Stimulated activated memory B cell treated with anti-CD40 and anti-IgM and Interleukin-4, amounts not matched to agents 10 μg/mL and 1 μg/mL and 100 μg/mL, for 72 hours (primary cell): ENCODE measurements at regions not wholly inside any gene's neighbourhood (a gene's known extent, or its start where the extent isn't known, plus 50 kb on each side); places are given as distances from the start of the nearest gene placed in this dataset.
"Not testable (repeated sequence)": the region's sequence is repeated elsewhere in the genome, so short reads cannot be mapped to it uniquely, and the experiment has no call there.

Source experiments
- ATAC-seq: fragments of 150-1000 bp; cut with Tn5 transposase; 2 replicates; pipeline ENCODE4 v1.10.0; 2021
- H3K27ac Mint-ChIP-seq: one replicate; pipeline ENCODE4 v1.8.0; 2022; ENCODE audit warnings: mild to moderate bottlenecking, mixed read lengths
- H3K27me3 Mint-ChIP-seq: one replicate; pipeline ENCODE4 v1.8.0; 2022; ENCODE audit warnings: mixed read lengths
- H3K36me3 Mint-ChIP-seq: one replicate; pipeline ENCODE4 v1.8.0; 2022; ENCODE audit warnings: mixed read lengths
- H3K4me1 Mint-ChIP-seq: one replicate; pipeline ENCODE4 v1.8.0; 2022; ENCODE audit warnings: mixed read lengths
- H3K4me3 Mint-ChIP-seq: one replicate; pipeline ENCODE4 v1.8.0; 2022; ENCODE audit warnings: mild to moderate bottlenecking, moderate library complexity, mixed read lengths
- H3K9me3 Mint-ChIP-seq: one replicate; pipeline ENCODE4 v1.8.0; 2022; ENCODE audit warnings: mixed read lengths

- no peaks in the 10 kb centered on the region for H3K27me3 Mint-ChIP-seq
- H3K4me1 Mint-ChIP-seq, result no peaks in the 10 kb centered on the region
- no peaks in the 10 kb centered on the region for H3K9me3 Mint-ChIP-seq
- no peaks in the 10 kb centered on the region for H3K36me3 Mint-ChIP-seq
- no peak overlapping the region for H3K27ac Mint-ChIP-seq
- no peak overlapping the region for H3K4me3 Mint-ChIP-seq
- ATAC-seq, result no peak
These were observed 713.0 kb downstream of the TDRD15 start for GRCh38 chr2:21836719-21837118.

- Mint-ChIP-seq H3K4me1 (no peaks in the 10 kb centered on the region), H3K27ac (no peak overlapping the region), H3K9me3 (no peaks in the 10 kb centered on the region), H3K36me3 (no peaks in the 10 kb centered on the region), H3K4me3 (no peak overlapping the region), H3K27me3 (no peaks in the 10 kb centered on the region)
- no peak for ATAC-seq
These were observed 713.6 kb downstream of the TDRD15 start for GRCh38 chr2:21837168-21837960.

- Mint-ChIP-seq H3K4me3 (no peak overlapping the region), H3K4me1 (no peaks in the 10 kb centered on the region), H3K27ac (no peak overlapping the region), H3K27me3 (no peaks in the 10 kb centered on the region), H3K36me3 (no peaks in the 10 kb centered on the region), H3K9me3 (peaks cover 2% of the 10 kb centered on the region)
- ATAC-seq, result no peak
These were observed 717.6 kb downstream of the TDRD15 start for GRCh38 chr2:21841341-21841740.

GRCh38 chr2:21850367-21850766, 726.6 kb downstream of the TDRD15 start:
- not testable (repeated sequence) for H3K27me3 Mint-ChIP-seq, H3K9me3 Mint-ChIP-seq, H3K4me1 Mint-ChIP-seq, H3K4me3 Mint-ChIP-seq, H3K36me3 Mint-ChIP-seq, ATAC-seq, H3K27ac Mint-ChIP-seq

GRCh38 chr2:21854938-21855337, 731.2 kb downstream of the TDRD15 start:
- no peaks in the 10 kb centered on the region for H3K27me3 Mint-ChIP-seq
- ATAC-seq, result no peak
- H3K27ac Mint-ChIP-seq, result no peak overlapping the region
- no peak overlapping the region for H3K4me3 Mint-ChIP-seq
- peaks cover 7% of the 10 kb centered on the region for H3K9me3 Mint-ChIP-seq
- H3K4me1 Mint-ChIP-seq, result no peaks in the 10 kb centered on the region
- H3K36me3 Mint-ChIP-seq, result no peaks in the 10 kb centered on the region

GRCh38 chr2:21856708-21857107, 732.9 kb downstream of the TDRD15 start:
- Mint-ChIP-seq H3K27me3 (no peaks in the 10 kb centered on the region), H3K9me3 (peaks cover 8% of the 10 kb centered on the region), H3K4me3 (no peak overlapping the region), H3K36me3 (no peaks in the 10 kb centered on the region), H3K4me1 (no peaks in the 10 kb centered on the region), H3K27ac (no peak overlapping the region)
- ATAC-seq, result no peak

GRCh38 chr2:21860907-21861306, 737.1 kb downstream of the TDRD15 start:
- no peak overlapping the region for H3K4me3 Mint-ChIP-seq
- no peaks in the 10 kb centered on the region for H3K4me1 Mint-ChIP-seq
- H3K9me3 Mint-ChIP-seq, result peaks cover 8% of the 10 kb centered on the region
- H3K36me3 Mint-ChIP-seq, result no peaks in the 10 kb centered on the region
- no peaks in the 10 kb centered on the region for H3K27me3 Mint-ChIP-seq
- H3K27ac Mint-ChIP-seq, result no peak overlapping the region
- ATAC-seq, result no peak

- ATAC-seq, result no peak
- no peak overlapping the region for H3K4me3 Mint-ChIP-seq
- no peaks in the 10 kb centered on the region for H3K36me3 Mint-ChIP-seq
- no peak overlapping the region for H3K27ac Mint-ChIP-seq
- no peaks in the 10 kb centered on the region for H3K27me3 Mint-ChIP-seq
- H3K4me1 Mint-ChIP-seq, result no peaks in the 10 kb centered on the region
- peaks cover 5% of the 10 kb centered on the region for H3K9me3 Mint-ChIP-seq
These were observed 742.5 kb downstream of the TDRD15 start for GRCh38 chr2:21866316-21866715.

GRCh38 chr2:21887881-21888280, 764.1 kb downstream of the TDRD15 start:
- Mint-ChIP-seq H3K36me3 (no peaks in the 10 kb centered on the region), H3K27ac (no peak overlapping the region), H3K4me3 (no peak overlapping the region), H3K27me3 (no peaks in the 10 kb centered on the region), H3K9me3 (peaks cover 3% of the 10 kb centered on the region), H3K4me1 (no peaks in the 10 kb centered on the region)
- ATAC-seq, result no peak

- no peaks in the 10 kb centered on the region for H3K9me3 Mint-ChIP-seq
These were observed 766.3 kb downstream of the TDRD15 start for GRCh38 chr2:21890041-21890440.

GRCh38 chr2:21890716-21891115, 766.9 kb downstream of the TDRD15 start:
- Mint-ChIP-seq H3K27me3 (no peaks in the 10 kb centered on the region), H3K9me3 (no peaks in the 10 kb centered on the region), H3K36me3 (no peaks in the 10 kb centered on the region), H3K27ac (no peak overlapping the region), H3K4me3 (no peak overlapping the region), H3K4me1 (no peaks in the 10 kb centered on the region)
- ATAC-seq, result no peak

More at GRCh38 chr2:21890041-21890440, 766.3 kb downstream of the TDRD15 start:
- Mint-ChIP-seq H3K27me3 (no peaks in the 10 kb centered on the region), H3K36me3 (no peaks in the 10 kb centered on the region), H3K4me3 (no peak overlapping the region), H3K27ac (no peak overlapping the region), H3K4me1 (no peaks in the 10 kb centered on the region)
- ATAC-seq, result no peak

GRCh38 chr2:21891191-21891590, 767.4 kb downstream of the TDRD15 start:
- H3K27ac Mint-ChIP-seq, result no peak overlapping the region
- ATAC-seq, result no peak
- H3K36me3 Mint-ChIP-seq, result no peaks in the 10 kb centered on the region
- no peak overlapping the region for H3K4me3 Mint-ChIP-seq
- no peaks in the 10 kb centered on the region for H3K27me3 Mint-ChIP-seq
- H3K9me3 Mint-ChIP-seq, result no peaks in the 10 kb centered on the region
- H3K4me1 Mint-ChIP-seq, result no peaks in the 10 kb centered on the region

- Mint-ChIP-seq H3K9me3 (no peaks in the 10 kb centered on the region), H3K27me3 (no peaks in the 10 kb centered on the region), H3K4me3 (no peak overlapping the region), H3K4me1 (no peaks in the 10 kb centered on the region), H3K27ac (no peak overlapping the region), H3K36me3 (no peaks in the 10 kb centered on the region)
- no peak for ATAC-seq
These were observed 768.4 kb downstream of the TDRD15 start for GRCh38 chr2:21892140-21892539.

- Mint-ChIP-seq H3K4me3 (no peak overlapping the region), H3K27ac (no peak overlapping the region), H3K9me3 (no peaks in the 10 kb centered on the region), H3K4me1 (no peaks in the 10 kb centered on the region), H3K36me3 (no peaks in the 10 kb centered on the region), H3K27me3 (no peaks in the 10 kb centered on the region)
- ATAC-seq, result no peak
These were observed 771.4 kb downstream of the TDRD15 start for GRCh38 chr2:21895200-21895599.

- H3K36me3 Mint-ChIP-seq, ATAC-seq: not testable (repeated sequence)
These were observed 785.1 kb downstream of the TDRD15 start for GRCh38 chr2:21908712-21909380.

GRCh38 chr2:21910832-21911507, 787.2 kb downstream of the TDRD15 start:
- no peaks in the 10 kb centered on the region for H3K27me3 Mint-ChIP-seq
- no peaks in the 10 kb centered on the region for H3K4me1 Mint-ChIP-seq
- H3K36me3 Mint-ChIP-seq, result no peaks in the 10 kb centered on the region
- no peak overlapping the region for H3K4me3 Mint-ChIP-seq
- no peak overlapping the region for H3K27ac Mint-ChIP-seq
- no peak for ATAC-seq
- peaks cover 7% of the 10 kb centered on the region for H3K9me3 Mint-ChIP-seq

More at GRCh38 chr2:21908712-21909380, 785.1 kb downstream of the TDRD15 start:
- H3K27me3 Mint-ChIP-seq, H3K9me3 Mint-ChIP-seq, H3K27ac Mint-ChIP-seq, H3K4me3 Mint-ChIP-seq, H3K4me1 Mint-ChIP-seq: not testable (repeated sequence)
